ENCODE measurements at regions not wholly inside any gene's neighbourhood (a gene's known extent, or its start where the extent isn't known, plus 50 kb on each side); places are given as distances from the start of the nearest gene placed in this dataset.
"Not testable (repeated sequence)": the region's sequence is repeated elsewhere in the genome, so short reads cannot be mapped to it uniquely, and the experiment has no call there.

DNA sequence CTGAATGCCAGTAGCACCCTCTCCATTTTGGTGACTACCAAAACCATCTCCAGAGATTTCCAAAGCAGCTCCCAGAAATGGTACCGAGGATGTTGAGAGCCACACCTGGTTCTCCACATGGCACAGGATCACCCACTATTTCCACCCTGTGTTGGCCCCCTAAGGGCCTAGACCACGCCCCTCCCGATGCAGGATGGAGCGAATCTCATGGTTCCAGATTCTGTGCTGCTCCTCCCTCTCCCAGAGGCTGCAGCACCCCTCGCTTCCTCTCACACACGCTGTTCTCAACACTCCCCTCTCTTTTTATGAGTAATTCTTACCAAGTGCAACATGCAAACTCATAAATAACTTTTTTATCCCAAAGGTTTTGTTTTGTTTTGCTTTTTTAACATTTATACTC, 571.5 kb downstream of the STK39 start:
- no peak for DNase-seq

DNA sequence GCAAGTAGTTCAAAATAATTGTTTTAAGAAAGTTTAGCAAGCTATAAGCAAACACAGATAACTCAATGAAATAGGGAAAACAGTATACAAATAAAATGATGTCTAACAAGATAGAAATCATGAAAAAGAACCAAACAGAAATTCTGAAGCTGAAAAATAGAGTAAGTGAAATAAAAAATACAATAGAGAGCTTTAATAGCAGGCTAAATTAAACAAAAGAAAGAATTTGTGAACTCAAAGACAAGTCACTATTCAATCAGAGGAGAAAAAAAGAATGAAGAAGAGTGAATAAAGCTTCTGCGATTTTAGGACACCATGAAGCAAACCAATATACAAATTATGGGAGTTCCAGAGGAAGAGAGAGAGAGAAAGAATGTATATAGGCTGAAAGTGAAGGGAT, 576.8 kb downstream of the STK39 start:
- DNase-seq = no peak

DNA sequence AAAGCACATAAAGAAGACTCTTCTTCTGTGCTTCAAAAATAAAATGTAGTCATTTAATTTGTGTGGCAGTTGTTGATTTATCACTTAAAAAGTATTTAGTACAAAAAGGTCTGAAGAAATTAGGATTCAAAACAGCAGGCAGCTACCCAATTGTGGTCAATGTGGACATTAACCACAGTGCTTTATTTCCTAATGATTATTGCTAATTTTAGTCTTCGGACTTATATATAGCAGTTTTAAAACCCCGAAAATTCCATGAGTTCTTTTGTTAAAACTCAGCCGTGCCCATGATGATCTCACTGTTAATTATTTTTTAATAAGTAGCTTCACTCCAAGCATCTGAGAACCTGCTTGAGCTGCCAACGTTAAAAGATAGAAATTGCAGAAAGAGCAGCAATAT, 594.3 kb downstream of the STK39 start:
- no peak for DNase-seq

DNA sequence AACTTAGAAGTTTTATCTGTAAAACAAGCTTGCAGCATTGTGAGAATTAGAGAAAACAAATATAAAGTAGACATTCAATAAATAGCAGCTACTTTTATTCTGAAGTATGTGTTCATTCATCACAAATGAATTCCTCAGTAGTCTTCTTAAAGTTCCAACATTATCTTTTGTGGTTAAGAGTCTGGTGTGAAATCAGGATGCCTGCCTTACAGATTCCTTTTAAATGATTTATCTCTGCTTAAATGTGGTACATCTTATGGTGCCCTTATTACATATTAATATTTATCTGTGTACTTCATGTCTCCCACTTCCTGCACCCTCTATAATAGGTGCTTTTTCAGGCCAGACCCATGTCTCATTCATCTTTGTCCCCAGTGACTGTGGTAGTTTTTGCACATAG, 595.0 kb downstream of the STK39 start:
- no peak for DNase-seq

DNA sequence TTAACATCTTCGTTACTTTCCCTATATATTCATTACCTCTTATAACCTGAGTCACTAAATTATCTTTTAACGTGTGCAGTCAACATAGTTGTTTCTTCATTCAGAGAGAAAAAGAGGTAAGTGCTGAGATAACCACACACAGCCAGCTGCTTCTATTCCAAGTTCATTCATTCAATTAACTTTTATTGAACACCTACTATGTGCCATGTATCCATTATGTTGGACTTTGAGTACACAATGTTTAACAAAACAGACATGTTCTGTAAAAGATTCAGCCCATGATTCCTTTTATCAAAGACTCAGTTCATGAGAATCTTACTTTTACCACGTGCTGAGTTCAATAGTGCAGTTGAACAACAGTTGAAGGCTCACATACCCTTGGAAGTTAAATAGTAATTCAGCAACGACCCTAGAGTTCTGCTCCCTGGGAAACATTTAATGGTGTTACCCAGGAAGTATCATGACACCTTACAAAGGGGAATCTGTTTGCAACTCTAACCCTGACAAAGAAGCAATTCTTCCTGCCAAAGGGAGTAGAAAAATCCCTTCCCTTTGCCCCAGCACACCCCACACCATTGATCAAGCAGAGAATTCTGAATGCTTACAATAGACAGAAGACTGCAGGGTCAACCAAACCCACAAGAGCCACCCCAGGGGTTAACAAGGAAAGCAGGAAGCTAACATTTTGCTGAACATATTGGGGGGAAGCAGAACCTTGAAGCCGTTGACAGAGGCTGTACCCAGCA, 595.8 kb downstream of the STK39 start:
- DNase-seq = no peak

DNA sequence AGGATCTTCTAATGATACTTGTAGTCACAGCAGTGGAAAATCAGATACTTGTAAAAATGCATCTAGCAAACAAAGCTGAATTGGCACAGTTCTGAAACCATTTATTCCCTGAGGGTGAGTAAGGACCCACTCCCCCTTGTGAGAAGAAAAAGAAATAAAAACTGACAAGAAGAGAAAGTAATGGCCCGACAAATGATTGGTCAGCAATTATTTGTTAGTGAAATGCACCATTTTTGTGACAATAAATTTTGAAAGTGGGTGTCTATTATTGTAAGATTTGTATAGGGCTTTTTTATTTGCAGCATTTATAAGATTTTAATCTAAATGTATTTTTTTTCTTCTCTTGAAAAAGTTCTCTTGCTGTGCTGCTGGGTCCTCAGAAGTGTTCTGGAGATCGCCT, 600.8 kb downstream of the STK39 start:
- no peak for DNase-seq

DNA sequence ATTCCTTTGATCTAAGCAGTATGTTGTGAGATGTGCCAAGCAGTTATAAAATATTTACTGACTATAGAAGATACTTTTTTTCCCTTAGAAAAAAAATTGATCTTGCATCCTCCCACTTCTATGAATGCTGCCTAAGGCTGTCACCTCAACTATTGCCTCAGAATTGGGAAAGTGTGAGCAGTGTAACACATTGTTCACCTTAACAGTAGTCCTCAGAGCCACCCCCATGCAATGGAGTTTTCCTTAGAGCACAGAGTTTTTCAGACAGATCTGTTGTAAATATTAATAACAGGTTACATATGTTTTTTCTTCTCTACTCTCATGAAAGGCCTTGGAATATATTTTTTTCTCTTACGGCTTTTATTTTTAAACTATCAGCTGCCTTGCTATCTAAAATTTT, 607.3 kb downstream of the STK39 start:
- DNase-seq = no peak

DNA sequence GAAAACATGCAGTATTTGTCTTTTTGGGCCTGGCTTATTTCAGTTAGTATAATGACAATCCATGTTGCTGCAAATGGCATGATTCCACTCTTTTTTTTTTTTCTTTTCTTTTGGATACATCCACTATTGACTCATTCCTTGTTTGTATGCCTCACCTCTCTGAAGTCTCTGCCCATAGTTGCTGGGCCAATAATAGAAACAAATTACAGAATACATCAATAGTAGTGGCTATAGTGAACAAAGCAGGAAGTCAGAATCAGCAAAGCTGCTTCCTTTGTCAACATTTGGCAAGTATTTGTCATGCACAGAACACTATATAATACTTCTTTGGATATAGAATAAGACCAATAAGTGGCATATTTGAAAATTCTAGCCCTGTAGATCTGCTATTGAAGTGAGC, 609.7 kb downstream of the STK39 start:
- no peak for DNase-seq

DNA sequence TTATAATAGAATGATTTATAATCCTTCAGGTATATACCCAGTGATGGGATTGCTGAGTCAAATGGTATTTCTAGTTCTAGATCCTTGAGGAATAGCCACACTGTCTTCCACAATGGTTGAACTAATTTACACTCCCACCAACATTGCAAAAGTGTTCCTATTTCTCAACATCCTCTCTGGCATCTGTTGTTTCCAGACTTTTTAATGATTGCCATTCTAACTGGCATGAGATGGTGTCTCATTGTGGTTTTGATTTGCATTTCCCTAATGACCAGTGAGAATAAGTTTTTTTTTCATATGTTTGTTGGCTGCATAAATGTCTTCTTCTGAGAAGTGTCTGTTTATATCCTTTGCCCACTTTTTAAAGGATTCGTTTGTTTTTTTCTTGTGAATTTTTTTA, 615.1 kb downstream of the STK39 start:
- not testable (repeated sequence) for DNase-seq

DNA sequence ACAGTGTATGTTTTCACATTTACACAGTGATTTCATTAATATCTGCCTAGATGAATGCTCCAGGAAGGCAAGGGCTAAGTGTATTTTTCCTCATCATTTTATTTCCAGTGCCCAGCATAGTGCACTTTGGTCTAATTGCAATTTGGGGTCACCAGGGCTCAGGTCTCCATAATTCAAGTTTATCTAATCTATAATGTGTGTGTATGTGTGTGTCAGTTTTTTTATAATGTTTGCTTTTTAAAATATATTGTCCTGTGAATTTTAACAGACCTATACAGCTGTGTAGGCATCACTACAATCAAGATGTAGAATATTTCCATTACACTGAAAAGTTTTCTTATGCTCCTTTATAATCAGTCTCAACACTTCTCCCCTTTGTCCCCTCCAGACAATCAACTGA, 620.4 kb downstream of the STK39 start:
- no peak for DNase-seq

DNA sequence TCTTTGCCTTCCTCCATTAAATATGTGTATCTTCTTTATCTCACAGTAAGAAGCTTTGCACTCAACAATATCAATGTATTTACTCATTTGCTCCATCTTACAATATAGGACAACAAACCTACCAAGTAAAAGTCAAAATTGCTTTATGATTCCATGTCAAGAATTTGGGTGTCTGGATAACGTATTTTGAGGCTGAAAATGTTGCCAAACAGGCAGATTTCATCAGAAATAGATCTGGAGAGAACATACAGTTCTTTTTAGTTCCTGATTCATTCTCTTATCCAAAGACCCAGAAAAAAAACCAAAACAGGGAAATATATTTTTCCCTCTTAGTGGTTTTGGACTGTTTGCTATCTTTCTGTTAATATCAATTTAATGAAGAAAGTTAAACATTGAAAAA, 621.1 kb downstream of the STK39 start:
- DNase-seq = no peak

DNA sequence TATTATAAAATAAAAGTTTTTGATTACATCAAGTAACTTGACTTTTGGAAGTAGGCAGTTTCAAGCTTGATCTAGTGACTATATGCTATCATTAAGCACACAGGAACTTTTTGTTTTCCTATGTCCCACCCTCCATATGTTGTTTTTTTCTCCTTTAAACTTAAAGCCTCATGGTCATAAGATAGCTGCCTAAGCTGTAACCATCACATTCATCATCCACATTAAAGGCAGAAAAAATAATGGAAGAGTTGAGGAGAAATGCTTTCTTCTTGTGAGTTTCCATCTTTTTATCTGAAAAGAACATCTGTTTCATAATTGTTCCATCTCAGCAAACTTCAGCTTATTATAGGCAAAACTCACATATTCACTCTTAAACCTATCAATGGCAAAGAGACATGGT, 630.4 kb downstream of the STK39 start:
- DNase-seq = no peak

DNA sequence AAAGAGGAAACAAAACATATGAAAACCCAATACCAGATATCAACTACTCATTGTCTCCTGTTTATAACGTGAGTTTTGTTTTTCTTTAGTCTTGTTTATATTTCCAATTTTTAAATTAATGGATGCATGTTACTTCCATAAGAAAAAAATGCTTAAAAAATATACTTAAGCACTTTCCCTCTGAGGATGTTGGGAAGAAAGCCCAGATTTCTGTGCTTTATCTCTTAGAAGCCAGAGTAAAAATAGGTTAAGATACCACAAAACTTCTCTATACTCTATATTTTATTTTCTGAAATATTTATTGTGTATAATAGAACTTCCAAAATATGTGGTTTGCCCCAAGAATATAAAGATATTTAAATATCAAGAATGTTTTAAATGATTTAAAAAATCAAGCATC, 633.9 kb downstream of the STK39 start:
- no peak for DNase-seq

DNA sequence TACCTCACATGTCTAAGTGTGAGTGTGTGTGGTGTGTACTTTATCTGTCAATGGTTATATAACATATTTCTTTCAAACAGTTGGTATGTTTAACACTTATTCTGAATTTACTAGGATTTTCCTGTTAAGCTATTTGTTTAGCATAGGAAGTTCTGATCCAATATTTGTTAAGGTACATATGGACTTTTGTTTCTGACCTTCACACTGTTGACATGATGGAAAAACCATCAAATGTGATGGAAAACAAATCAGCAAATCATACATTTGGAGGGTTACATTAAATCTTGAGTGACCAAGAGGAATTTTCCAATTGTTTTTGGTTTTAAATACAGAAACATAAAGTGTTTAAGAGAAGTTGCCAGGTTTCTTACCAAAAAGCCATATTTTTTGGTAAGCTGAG, 638.9 kb downstream of the STK39 start:
- DNase-seq = no peak

DNA sequence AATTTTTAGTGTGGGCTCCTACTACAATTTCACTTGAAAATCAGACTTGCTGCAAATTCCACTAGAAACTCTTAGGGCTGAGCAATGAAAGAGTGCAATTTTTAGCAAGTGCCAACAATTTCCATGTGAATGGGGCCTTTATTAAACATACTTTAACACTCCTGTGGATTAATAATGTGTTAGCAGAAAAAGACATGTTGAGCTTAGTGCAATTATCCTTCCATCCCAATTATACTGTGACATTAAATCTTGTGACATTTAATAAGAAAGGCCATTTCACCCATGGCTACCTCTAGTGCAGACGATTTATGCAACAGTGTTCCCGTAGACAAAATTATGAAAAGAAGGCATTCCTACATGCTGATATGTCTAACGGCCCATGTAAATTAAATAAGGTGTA, 639.7 kb downstream of the STK39 start:
- no peak for DNase-seq

DNA sequence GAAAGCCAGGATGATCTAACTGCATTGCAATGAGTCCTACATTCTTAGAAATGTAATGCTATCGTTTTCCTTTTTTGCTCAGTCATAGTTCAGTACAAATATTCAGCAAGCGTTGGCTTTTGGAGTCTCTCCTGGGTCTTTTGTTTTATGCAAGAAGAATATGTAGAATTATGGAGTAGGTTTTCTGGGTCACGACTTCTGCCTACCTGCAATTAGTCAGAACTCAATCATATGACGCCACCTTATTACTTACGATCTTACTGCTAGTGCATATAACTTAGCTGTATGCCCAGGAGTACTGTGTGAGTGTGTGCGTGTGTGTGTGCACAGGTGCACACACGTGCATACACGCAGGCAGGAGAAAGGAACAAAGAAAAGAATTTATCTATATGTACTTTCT, 640.2 kb downstream of the STK39 start:
- no peak for DNase-seq

DNA sequence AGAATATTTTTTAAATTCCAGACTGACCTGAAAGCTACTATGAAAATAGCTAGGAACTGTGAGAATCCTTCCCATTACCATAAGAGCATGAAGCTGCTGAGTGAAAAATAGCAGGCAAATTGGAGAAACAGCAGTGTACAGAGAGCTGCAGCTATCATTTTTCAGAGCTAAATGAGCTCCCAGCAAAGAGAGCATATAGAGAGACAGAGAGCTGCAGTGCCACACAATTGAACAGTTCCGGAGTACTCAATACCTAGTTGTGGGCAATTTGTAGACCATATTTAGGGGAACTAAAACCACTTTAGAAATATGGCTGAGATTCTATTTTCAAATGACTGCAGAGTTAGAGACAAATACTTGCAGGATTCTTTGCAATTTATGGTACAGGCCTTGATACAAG, 645.3 kb downstream of the STK39 start:
- DNase-seq = no peak

DNA sequence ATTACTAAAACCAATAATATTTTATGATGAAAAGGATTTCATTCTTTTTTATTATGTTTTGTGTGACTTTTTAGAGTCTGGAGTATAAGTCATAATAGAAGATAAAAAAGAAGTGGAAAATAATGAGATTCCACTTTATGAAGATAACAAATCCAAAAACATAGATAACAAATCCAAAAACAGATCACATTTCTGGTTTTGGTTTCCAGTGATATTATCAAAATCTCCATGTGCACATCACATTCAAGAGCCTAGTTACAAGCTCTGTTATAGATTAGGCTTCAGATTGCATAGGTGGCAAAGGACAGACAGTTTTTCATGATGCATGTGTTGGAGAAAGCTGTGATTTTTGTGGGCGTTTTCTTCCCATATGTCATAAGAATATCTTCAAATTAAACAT, 648.2 kb downstream of the STK39 start:
- DNase-seq = no peak

DNA sequence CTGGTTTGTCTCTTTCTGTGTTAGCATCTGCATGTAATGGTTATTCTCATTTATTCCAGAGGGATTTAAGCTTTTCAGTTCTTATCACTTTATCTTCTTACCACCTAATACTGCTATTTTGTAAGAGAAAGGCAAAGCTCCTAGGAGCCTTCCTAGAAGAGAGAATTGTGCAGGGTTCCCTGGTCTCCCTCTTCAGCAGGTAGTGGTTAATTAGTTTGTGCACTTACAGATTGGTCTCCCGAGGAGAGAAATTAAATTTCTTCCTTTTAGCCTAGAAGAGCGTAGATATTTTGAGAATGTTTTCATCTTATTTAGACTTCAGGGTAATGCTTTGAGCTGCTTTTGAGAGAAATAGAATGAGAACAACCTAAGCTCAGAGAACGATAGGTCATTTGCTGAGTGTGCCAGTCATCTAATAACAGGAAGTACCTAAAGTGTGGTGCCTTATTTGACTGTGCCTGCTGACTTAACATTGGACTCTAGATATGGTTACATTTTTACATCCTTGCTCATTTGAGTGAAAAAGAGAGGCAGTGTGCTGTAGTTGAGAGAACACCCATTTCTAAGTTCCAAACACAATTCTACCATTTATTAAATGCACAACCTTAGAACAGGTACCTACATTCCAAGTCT, 651.4 kb downstream of the STK39 start:
- no peak for DNase-seq

DNA sequence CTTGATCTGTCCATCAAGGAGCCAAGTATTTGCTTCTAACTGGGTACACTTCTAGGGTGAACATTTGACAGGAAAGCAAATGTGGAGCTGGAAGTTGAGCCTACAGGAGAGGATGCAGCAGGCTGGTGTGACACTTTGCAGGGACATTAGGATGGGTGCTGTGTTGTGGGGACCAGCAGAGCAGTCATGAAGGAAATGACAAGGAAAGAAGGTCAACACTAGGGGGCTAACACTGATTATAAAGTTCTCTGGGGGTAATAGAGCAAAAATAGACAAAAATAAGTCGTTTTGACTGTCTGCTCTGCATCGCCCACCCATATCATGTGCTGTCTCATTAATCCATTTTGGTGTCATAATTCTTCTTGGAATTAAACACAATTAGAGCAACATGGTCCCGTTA, 652.4 kb downstream of the STK39 start:
- DNase-seq = no peak

DNA sequence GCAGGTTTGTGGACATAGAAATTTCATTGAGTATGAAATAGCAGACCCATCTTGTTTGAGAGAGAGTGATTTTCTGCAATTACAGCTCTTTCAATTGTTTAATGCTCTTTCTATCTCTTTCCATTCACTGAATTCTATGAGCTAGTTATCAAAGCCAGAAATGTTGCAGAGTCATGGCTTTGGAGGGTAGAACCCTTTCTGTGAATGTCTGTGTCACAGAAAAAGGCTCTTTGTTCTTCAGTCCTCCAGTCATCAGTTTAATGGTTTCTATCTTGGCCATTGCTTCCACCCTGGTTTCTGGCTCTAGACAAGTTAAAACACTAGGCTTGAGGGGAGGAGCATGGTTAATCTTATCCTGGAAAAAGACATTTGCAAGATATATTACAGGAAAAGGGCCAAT, 655.0 kb downstream of the STK39 start:
- DNase-seq = peak; percentile 0

DNA sequence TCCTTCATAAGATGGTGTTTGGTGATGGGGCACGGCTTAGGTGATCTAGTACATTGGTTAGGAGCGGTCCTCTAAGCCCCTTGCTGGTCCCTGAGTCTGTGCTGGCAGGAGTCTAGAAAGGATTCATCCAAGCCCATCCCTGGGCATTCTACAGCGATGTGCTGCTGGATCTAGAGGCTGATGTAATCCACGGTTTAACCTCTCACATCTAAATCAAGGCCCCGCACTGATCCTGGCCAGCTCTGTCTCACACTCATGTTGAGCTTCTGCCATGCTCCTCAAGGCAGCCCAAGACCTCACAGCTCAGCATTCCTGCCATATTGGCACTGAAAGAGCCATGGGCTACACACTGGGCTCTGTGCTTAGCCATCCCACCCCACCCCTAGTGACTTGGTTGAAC, 664.8 kb downstream of the STK39 start:
- DNase-seq = no peak

DNA sequence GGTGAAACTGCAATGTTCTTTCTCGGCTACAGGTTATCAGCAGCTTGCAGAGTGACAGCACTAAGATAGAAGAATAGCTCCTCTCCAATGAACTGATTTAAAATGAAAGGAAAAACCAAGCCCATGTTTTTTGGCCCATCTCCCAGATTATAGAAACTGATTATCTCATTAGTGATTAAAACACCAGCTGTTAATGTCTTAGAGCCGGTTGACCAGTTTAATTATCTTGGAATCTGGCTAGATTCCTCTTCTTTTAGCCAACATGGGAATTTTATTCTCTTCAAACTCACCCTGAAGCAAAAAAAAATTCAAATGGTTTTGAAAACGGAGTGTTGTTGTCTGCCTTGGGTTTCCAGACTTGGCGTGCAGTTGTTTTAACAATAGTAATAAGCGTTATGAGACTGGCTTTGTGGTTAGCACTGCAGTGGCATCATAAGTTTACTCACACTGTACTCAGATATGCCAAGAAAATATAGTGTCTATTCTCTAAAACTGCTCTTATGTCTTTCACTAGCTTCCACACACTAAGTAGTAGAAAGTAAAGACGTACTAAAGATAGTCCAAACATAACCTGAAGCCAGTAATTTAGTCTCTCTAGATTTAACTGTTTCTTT, 665.3 kb downstream of the STK39 start:
- DNase-seq = no peak

DNA sequence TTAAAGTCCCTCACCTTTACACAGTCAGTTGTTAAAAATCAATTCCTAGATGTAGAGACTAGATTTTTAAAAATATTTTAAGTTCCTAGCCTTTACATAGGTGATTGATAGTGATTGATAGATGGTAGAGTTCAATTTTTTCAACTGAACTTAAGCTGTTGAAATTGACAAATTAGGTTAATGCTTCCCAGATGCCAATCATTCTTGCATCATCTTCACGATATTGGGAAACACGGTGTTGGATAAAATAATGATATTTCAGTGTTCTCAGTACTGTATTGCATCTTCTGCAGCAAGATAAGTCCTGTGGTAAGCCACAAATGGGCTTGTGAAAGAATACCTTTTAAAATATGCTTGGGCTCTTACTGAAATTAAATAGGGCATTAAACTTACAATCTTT, 667.6 kb downstream of the STK39 start:
- DNase-seq = no peak

All from occipital lobe (tissue), 1 donor.